GM23338 (cell line): ENCODE measurements at regions not wholly inside any gene's neighbourhood (a gene's known extent, or its start where the extent isn't known, plus 50 kb on each side); places are given as distances from the start of the nearest gene placed in this dataset.

Experiments
- ATAC-seq: fragments of 200-7000 bp; cut with Tn5 transposase; 3 replicates; pipeline ENCODE4 v1.9.1; 2020
- DNase-seq: peaks from one replicate; pipeline ENCODE4 v3.0.0-alpha.2; 2015; ENCODE audit warnings: low spot score
- H2AFZ ChIP-seq: fragments of 200-600 bp; sonication (generic); 2 replicates; pipeline ENCODE4 v1.8.0; 2016; ENCODE audit warnings: antibody characterized with exemption, mild to moderate bottlenecking, moderate library complexity
- H3F3A ChIP-seq: fragments of 200-600 bp; sonication (generic); replicated peaks from 2 replicates; pipeline ENCODE4 v1.8.0; 2017; ENCODE audit warnings: antibody characterized with exemption, mixed run types, low read depth
- H3K27ac ChIP-seq: fragments of 200-600 bp; sonication (generic); 2 replicates; pipeline ENCODE4 v1.6.1; 2016; ENCODE audit warnings: low read depth
- H3K27me3 ChIP-seq: fragments of 200-600 bp; sonication (generic); 2 replicates; pipeline ENCODE4 v1.8.0; 2016; ENCODE audit warnings: mild to moderate bottlenecking, mixed run types, moderate library complexity; ENCODE audit not compliant: insufficient read depth
- H3K36me3 ChIP-seq: fragments of 200-600 bp; sonication (generic); 2 replicates; pipeline ENCODE4 v1.8.0; 2016; ENCODE audit warnings: mild to moderate bottlenecking; ENCODE audit not compliant: insufficient read depth
- H3K4me1 ChIP-seq: fragments of 200-600 bp; sonication (generic); 2 replicates; pipeline ENCODE4 v1.8.0; 2016; ENCODE audit warnings: mild to moderate bottlenecking, moderate library complexity; ENCODE audit not compliant: insufficient read depth
- H3K4me2 ChIP-seq: fragments of 200-600 bp; sonication (generic); 2 replicates; pipeline ENCODE4 v1.7.1; 2017; ENCODE audit warnings: mixed run types
- H3K4me3 ChIP-seq: fragments of 200-600 bp; sonication (generic); 2 replicates; pipeline ENCODE4 v1.6.1; 2016; ENCODE audit warnings: mixed run types
- H3K79me2 ChIP-seq: fragments of 200-600 bp; sonication (generic); replicated peaks from 2 replicates; pipeline ENCODE4 v1.8.0; 2017; ENCODE audit warnings: mild to moderate bottlenecking; ENCODE audit not compliant: insufficient read depth
- H3K9me2 ChIP-seq: fragments of 200-600 bp; sonication (generic); 2 replicates; pipeline ENCODE4 v1.8.0; 2017; ENCODE audit not compliant: insufficient read depth
- H4K20me1 ChIP-seq: fragments of 200-600 bp; sonication (generic); replicated peaks from 2 replicates; pipeline ENCODE4 v1.8.0; 2017; ENCODE audit warnings: mild to moderate bottlenecking; ENCODE audit not compliant: insufficient read depth
- H3K27ac Mint-ChIP-seq: 2 replicates; pipeline ENCODE4 v1.8.0; 2020; ENCODE audit warnings: inconsistent platforms, mild to moderate bottlenecking, moderate library complexity, mixed read lengths
- H3K27me3 Mint-ChIP-seq: 3 replicates; pipeline ENCODE4 v1.8.0; 2022; ENCODE audit warnings: low read depth, mild to moderate bottlenecking, moderate library complexity, mixed read lengths, inconsistent platforms; ENCODE audit not compliant: insufficient read depth, poor library complexity
- H3K36me3 Mint-ChIP-seq: 3 replicates; pipeline ENCODE4 v1.8.0; 2021; ENCODE audit warnings: low read depth, mild to moderate bottlenecking, inconsistent platforms, moderate library complexity, mixed read lengths
- H3K4me1 Mint-ChIP-seq: 3 replicates; pipeline ENCODE4 v1.8.0; 2020; ENCODE audit warnings: mild to moderate bottlenecking, inconsistent platforms, mixed read lengths
- H3K4me3 Mint-ChIP-seq: 3 replicates; pipeline ENCODE4 v1.8.0; 2021; ENCODE audit warnings: moderate library complexity, mild to moderate bottlenecking, inconsistent platforms, mixed read lengths
- H3K9me3 Mint-ChIP-seq: 3 replicates; pipeline ENCODE4 v1.8.0; 2020; ENCODE audit warnings: moderate library complexity, mild to moderate bottlenecking, inconsistent platforms, mixed read lengths
- ETS1 ChIP-seq: IDR thresholded peaks from 2 replicates; pipeline ENCODE4 v1.6.1; 2016; ENCODE audit warnings: antibody characterized with exemption
- EZH2 ChIP-seq: fragments of 200-600 bp; sonication (generic); IDR thresholded peaks from one replicate; pipeline ENCODE4 v1.8.0; 2017; ENCODE audit warnings: antibody characterized with exemption, mild to moderate bottlenecking, low read depth; ENCODE audit not compliant: unreplicated experiment
- EZH2phosphoT487 ChIP-seq: fragments of 200-600 bp; sonication (generic); IDR thresholded peaks from one replicate; pipeline ENCODE4 v1.8.1; 2018; ENCODE audit warnings: antibody characterized with exemption; ENCODE audit not compliant: unreplicated experiment
- JUNB ChIP-seq: IDR thresholded peaks from one replicate; pipeline ENCODE4 v1.6.1; 2016; ENCODE audit warnings: antibody characterized with exemption; ENCODE audit not compliant: unreplicated experiment
- NANOG ChIP-seq: IDR thresholded peaks from 2 replicates; pipeline ENCODE4 v1.6.1; 2016; ENCODE audit warnings: antibody characterized with exemption, borderline replicate concordance
- POLR2AphosphoS5 ChIP-seq: IDR thresholded peaks from 2 replicates; pipeline ENCODE4 v1.6.1; 2016; ENCODE audit warnings: antibody characterized with exemption, low read depth
- REST ChIP-seq: IDR thresholded peaks from one replicate; pipeline ENCODE4 v1.6.1; 2018; ENCODE audit warnings: antibody characterized with exemption; ENCODE audit not compliant: unreplicated experiment
- ZNF114 ChIP-seq: fragments of 250-450 bp; sonication (Bioruptor Pico); IDR thresholded peaks from 2 replicates; pipeline ENCODE4 v1.5.0; 2020; ENCODE audit warnings: mild to moderate bottlenecking, moderate library complexity
- ZNF462 ChIP-seq: fragments of 250-450 bp; sonication (Bioruptor Pico); IDR thresholded peaks from 2 replicates; pipeline ENCODE4 v1.5.0; 2020; ENCODE audit warnings: mild to moderate bottlenecking, moderate library complexity

GRCh38 chr15:26087395-26087794, 224.3 kb upstream of the ATP10A start:
- no peak overlapping the region for H3K27ac ChIP-seq
- no peaks in the 10 kb centered on the region for H3K9me3 Mint-ChIP-seq
- peaks cover 2% of the 10 kb centered on the region for H3K27me3 Mint-ChIP-seq
- no peak overlapping the region for H2AFZ ChIP-seq
- no peak for TF ChIP-seq JUNB
- TF ChIP-seq ETS1 = no peak
- no peak for TF ChIP-seq POLR2AphosphoS5
- no peak for TF ChIP-seq REST
- TF ChIP-seq ZNF462 = no peak
- no peak for TF ChIP-seq ZNF114 (CRISPR knock-in tag)
- no peak for TF ChIP-seq NANOG
- no peak for TF ChIP-seq EZH2
- no peak for TF ChIP-seq EZH2phosphoT487
- DNase-seq = no peak
- H3K4me2 ChIP-seq = no peak overlapping the region
- H3F3A ChIP-seq = no peaks in the 10 kb centered on the region
- no peaks in the 10 kb centered on the region for H3K36me3 ChIP-seq
- peaks cover 17% of the 10 kb centered on the region for H3K4me1 ChIP-seq
- no peaks in the 10 kb centered on the region for H3K36me3 Mint-ChIP-seq
- H3K79me2 ChIP-seq = no peaks in the 10 kb centered on the region
- no peaks in the 10 kb centered on the region for H3K27me3 ChIP-seq
- no peak overlapping the region for H3K4me3 ChIP-seq
- peaks cover 22% of the 10 kb centered on the region for H3K4me1 Mint-ChIP-seq
- no peak for ATAC-seq
- no peak overlapping the region for H3K4me3 Mint-ChIP-seq
- H3K27ac Mint-ChIP-seq = no peak overlapping the region
- H3K9me2 ChIP-seq = peaks cover 4% of the 10 kb centered on the region; the same call in 1 of the 2 replicates
- H4K20me1 ChIP-seq = no peaks in the 10 kb centered on the region
